ENCODE measurements at regions not wholly inside any gene's neighbourhood (a gene's known extent, or its start where the extent isn't known, plus 50 kb on each side); places are given as distances from the start of the nearest gene placed in this dataset.
"Not testable (repeated sequence)": the region's sequence is repeated elsewhere in the genome, so short reads cannot be mapped to it uniquely, and the experiment has no call there.

- Mint-ChIP-seq H3K9me3 (peaks cover 38% of the 10 kb centered on the region), H3K36me3 (ENCODE audit: low read depth) (peaks cover 17% of the 10 kb centered on the region), H3K4me3 (no peak overlapping the region), H3K27me3 (ENCODE audit: insufficient read depth) (peaks cover 9% of the 10 kb centered on the region), H3K4me1 (peaks cover 15% of the 10 kb centered on the region), H3K27ac (no peak overlapping the region)
- peaks cover 23% of the 10 kb centered on the region for H3K9me3 ChIP-seq (ENCODE audit: control insufficient read depth, low read length)
- 76% methylated on average over 2 of the region's 2 CpGs; no CpG with 5 or more reads in 1 of the 2 experiments for WGBS, 2 experiments (ENCODE audit: insufficient coverage in 1 of 2, insufficient read length in 1 of 2)
- H3K9ac ChIP-seq (ENCODE audit: extremely low read depth, low read length, poor library complexity, severe bottlenecking), result no peak overlapping the region
- H3K4me3 ChIP-seq (ENCODE audit: low read length), result no peak overlapping the region
- H3K27me3 ChIP-seq (ENCODE audit: control insufficient read depth, insufficient read depth, low read length, poor library complexity, severe bottlenecking), result no peaks in the 10 kb centered on the region
- DNase-seq, result no peak
- TF ChIP-seq CTCF (conservative IDR thresholded peaks at IDR 0.05), result no peak
- H3K4me1 ChIP-seq (ENCODE audit: control insufficient read depth, insufficient read depth, low read length), result no peaks in the 10 kb centered on the region
- H3K36me3 ChIP-seq (ENCODE audit: control insufficient read depth, insufficient read depth, low read length), result no peaks in the 10 kb centered on the region
- H3K27ac ChIP-seq (ENCODE audit: low read depth, low read length), result no peak overlapping the region
Measured at GRCh38 chr3:106144030-106144429, 275.2 kb upstream of the CBLB start.

GRCh38 chr3:106148440-106149082 is 279.7 kb upstream of the CBLB start:
- not testable (repeated sequence) for H3K27me3 ChIP-seq (ENCODE audit: control insufficient read depth, insufficient read depth, low read length, poor library complexity, severe bottlenecking); H3K4me1 Mint-ChIP-seq; H3K9ac ChIP-seq (ENCODE audit: extremely low read depth, low read length, poor library complexity, severe bottlenecking); H3K27ac Mint-ChIP-seq; H3K4me3 ChIP-seq (ENCODE audit: low read length); H3K36me3 ChIP-seq (ENCODE audit: control insufficient read depth, insufficient read depth, low read length); H3K27me3 Mint-ChIP-seq (ENCODE audit: insufficient read depth); DNase-seq; H3K4me1 ChIP-seq (ENCODE audit: control insufficient read depth, insufficient read depth, low read length); H3K27ac ChIP-seq (ENCODE audit: low read depth, low read length); H3K4me3 Mint-ChIP-seq
- peaks cover 49% of the 10 kb centered on the region for H3K9me3 Mint-ChIP-seq
- 94% methylated on average over 9 to 28 of the region's 28 CpGs for WGBS, 2 experiments (ENCODE audit: insufficient coverage in 1 of 2, insufficient read length in 1 of 2)
- peaks cover 15% of the 10 kb centered on the region for H3K36me3 Mint-ChIP-seq (ENCODE audit: low read depth)
- peaks cover 20% of the 10 kb centered on the region for H3K9me3 ChIP-seq (ENCODE audit: control insufficient read depth, low read length)

GRCh38 chr3:106157411-106157810 is 288.6 kb upstream of the CBLB start:
- WGBS, 2 experiments (ENCODE audit: insufficient coverage in 1 of 2, insufficient read length in 1 of 2), result 93 to 100% methylated on average over 2 to 3 of the region's 3 CpGs
- Histone ChIP-seq H3K9ac (ENCODE audit: extremely low read depth, low read length, poor library complexity, severe bottlenecking) (no peak overlapping the region), H3K27me3 (ENCODE audit: control insufficient read depth, insufficient read depth, low read length, poor library complexity, severe bottlenecking) (no peaks in the 10 kb centered on the region), H3K36me3 (ENCODE audit: control insufficient read depth, insufficient read depth, low read length) (no peaks in the 10 kb centered on the region), H3K4me3 (ENCODE audit: low read length) (no peak overlapping the region), H3K4me1 (ENCODE audit: control insufficient read depth, insufficient read depth, low read length) (no peaks in the 10 kb centered on the region), H3K27ac (ENCODE audit: low read depth, low read length) (no peak overlapping the region), H3K9me3 (ENCODE audit: control insufficient read depth, low read length) (peaks cover 2% of the 10 kb centered on the region)
- DNase-seq, result no peak
- Mint-ChIP-seq H3K9me3 (no peaks in the 10 kb centered on the region), H3K27ac (no peak overlapping the region), H3K4me1 (peaks cover 13% of the 10 kb centered on the region), H3K36me3 (ENCODE audit: low read depth) (no peaks in the 10 kb centered on the region), H3K4me3 (no peak overlapping the region), H3K27me3 (ENCODE audit: insufficient read depth) (no peaks in the 10 kb centered on the region)
- no peak for TF ChIP-seq CTCF (conservative IDR thresholded peaks at IDR 0.05)

GRCh38 chr3:106160396-106160795 is 291.6 kb upstream of the CBLB start:
- Histone ChIP-seq H3K9me3 (ENCODE audit: control insufficient read depth, low read length) (peaks cover 12% of the 10 kb centered on the region), H3K27me3 (ENCODE audit: control insufficient read depth, insufficient read depth, low read length, poor library complexity, severe bottlenecking) (no peaks in the 10 kb centered on the region), H3K9ac (ENCODE audit: extremely low read depth, low read length, poor library complexity, severe bottlenecking) (no peak overlapping the region), H3K27ac (ENCODE audit: low read depth, low read length) (no peak overlapping the region), H3K36me3 (ENCODE audit: control insufficient read depth, insufficient read depth, low read length) (no peaks in the 10 kb centered on the region), H3K4me3 (ENCODE audit: low read length) (no peak overlapping the region), H3K4me1 (ENCODE audit: control insufficient read depth, insufficient read depth, low read length) (no peaks in the 10 kb centered on the region)
- no peak for DNase-seq
- Mint-ChIP-seq H3K27ac (no peak overlapping the region), H3K4me3 (no peak overlapping the region), H3K9me3 (peaks cover 3% of the 10 kb centered on the region), H3K4me1 (peaks cover 11% of the 10 kb centered on the region), H3K27me3 (ENCODE audit: insufficient read depth) (no peaks in the 10 kb centered on the region), H3K36me3 (ENCODE audit: low read depth) (no peaks in the 10 kb centered on the region)
- TF ChIP-seq CTCF (conservative IDR thresholded peaks at IDR 0.05), result no peak
- WGBS, 2 experiments (ENCODE audit: insufficient coverage in 1 of 2, insufficient read length in 1 of 2), result 100% methylated on average over 1 of the region's 1 CpG; no CpG with 5 or more reads in 1 of the 2 experiments

Data from endodermal cell (in vitro differentiated cells).